ENCODE measurements at regions not wholly inside any gene's neighbourhood (a gene's known extent, or its start where the extent isn't known, plus 50 kb on each side); places are given as distances from the start of the nearest gene placed in this dataset.

DNA sequence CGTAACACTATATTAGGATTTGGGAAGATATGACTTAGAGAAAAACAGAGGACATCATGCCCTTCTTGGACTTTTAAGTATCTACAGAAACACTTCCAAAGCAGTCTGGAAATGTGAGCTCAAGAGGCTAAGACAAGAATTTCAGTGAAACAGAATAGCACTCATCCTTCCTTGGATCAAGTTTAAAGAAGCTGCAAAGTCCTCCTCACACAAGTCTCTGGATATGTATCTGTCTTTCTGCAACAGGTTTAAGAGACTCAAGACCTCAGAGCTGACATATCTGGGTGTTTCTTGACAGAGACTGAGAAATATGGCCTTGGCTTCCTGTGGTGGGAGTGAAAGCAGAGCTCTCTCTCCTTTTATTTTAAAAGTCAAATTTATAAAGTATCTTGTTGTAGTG lies 82.5 kb upstream of the GIMD1 start:
- no peak for ATAC-seq
- intact Hi-C loops (cut with DNase I): no loop called here
- DNase-seq: no peak
- H3K27me3 ChIP-seq: no peaks in the 10 kb centered on the region
- no peaks in the 10 kb centered on the region for H3K36me3 ChIP-seq (replicated peaks in 1 of 2; ENCODE audit: insufficient read depth in 1 of 2, low read depth in 2 of 2)
- WGBS, 2 donors: 83 to 86% methylated on average over 1 of the region's 1 CpG
- H3K4me1 ChIP-seq: no peaks in the 10 kb centered on the region
- TF ChIP-seq, protein P1, sequence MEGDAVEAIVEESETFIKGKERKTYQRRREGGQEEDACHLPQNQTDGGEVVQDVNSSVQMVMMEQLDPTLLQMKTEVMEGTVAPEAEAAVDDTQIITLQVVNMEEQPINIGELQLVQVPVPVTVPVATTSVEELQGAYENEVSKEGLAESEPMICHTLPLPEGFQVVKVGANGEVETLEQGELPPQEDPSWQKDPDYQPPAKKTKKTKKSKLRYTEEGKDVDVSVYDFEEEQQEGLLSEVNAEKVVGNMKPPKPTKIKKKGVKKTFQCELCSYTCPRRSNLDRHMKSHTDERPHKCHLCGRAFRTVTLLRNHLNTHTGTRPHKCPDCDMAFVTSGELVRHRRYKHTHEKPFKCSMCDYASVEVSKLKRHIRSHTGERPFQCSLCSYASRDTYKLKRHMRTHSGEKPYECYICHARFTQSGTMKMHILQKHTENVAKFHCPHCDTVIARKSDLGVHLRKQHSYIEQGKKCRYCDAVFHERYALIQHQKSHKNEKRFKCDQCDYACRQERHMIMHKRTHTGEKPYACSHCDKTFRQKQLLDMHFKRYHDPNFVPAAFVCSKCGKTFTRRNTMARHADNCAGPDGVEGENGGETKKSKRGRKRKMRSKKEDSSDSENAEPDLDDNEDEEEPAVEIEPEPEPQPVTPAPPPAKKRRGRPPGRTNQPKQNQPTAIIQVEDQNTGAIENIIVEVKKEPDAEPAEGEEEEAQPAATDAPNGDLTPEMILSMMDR (IDR thresholded peaks at IDR 0.05): no peak
- no peak for TF ChIP-seq POLR2A (IDR thresholded peaks at IDR 0.05)
- no peak overlapping the region for H3K27ac ChIP-seq
- H3K4me3 ChIP-seq: no peak overlapping the region
- no peaks in the 10 kb centered on the region for H3K9me3 ChIP-seq

DNA sequence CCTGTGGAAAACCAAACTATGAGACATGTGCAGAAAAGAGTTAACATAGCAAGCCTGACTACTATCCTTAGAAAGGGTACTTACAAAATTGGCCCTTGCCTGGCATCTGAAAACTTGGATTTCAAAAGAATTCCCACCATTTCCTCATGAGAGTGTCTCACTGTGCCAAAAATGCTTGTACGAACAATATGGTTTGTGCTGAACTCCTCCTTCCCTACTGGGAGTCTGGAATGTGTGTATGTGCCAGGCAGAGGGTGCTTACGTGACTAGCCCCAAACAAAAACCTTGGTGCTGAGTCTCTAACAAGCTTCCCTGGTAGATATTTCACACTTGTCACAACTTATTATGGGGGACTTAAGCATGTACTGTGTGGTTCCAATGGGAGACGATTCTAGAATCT lies 81.7 kb upstream of the GIMD1 start:
- Histone ChIP-seq H3K4me3 (no peak overlapping the region), H3K36me3 (replicated peaks in 1 of 2; ENCODE audit: insufficient read depth in 1 of 2, low read depth in 2 of 2) (no peaks in the 10 kb centered on the region), H3K27me3 (no peaks in the 10 kb centered on the region), H3K4me1 (no peaks in the 10 kb centered on the region), H3K9me3 (no peaks in the 10 kb centered on the region), H3K27ac (no peak overlapping the region)
- TF ChIP-seq, protein P1 (IDR thresholded peaks at IDR 0.05): no peak
- no peak for TF ChIP-seq POLR2A (IDR thresholded peaks at IDR 0.05)
- ATAC-seq: no peak
- no peak for DNase-seq
- intact Hi-C loops (cut with DNase I): no loop called here
- 64 to 71% methylated on average over 3 of the region's 3 CpGs for WGBS, 2 donors

DNA sequence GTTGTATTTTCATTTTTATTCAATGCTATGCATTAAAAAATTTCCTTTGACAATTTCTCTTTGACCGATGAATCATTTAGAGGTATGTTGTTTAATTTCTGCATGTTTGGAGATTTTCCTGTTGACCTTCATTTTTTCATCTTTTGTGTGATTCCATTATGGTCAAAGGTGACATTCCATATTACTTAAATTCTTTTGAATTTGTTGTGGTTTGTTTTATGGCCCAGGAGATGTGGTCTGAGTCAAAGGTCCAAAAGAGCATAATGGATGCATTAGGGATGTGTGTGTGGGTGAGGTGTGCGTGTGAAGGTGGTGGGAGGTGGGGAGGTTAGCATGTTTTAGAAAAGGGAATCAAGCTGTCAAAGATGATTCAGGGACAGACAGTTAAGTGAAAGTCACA lies 76.0 kb upstream of the GIMD1 start:
- H3K4me3 ChIP-seq: no peak overlapping the region
- WGBS, 2 donors: 77 to 91% methylated on average over 2 of the region's 2 CpGs
- H3K36me3 ChIP-seq (replicated peaks in 1 of 2; ENCODE audit: insufficient read depth in 1 of 2, low read depth in 2 of 2): no peaks in the 10 kb centered on the region
- DNase-seq: no peak
- no peak for ATAC-seq
- no peaks in the 10 kb centered on the region for H3K4me1 ChIP-seq
- no peak overlapping the region for H3K27ac ChIP-seq
- H3K9me3 ChIP-seq: no peaks in the 10 kb centered on the region
- H3K27me3 ChIP-seq: no peaks in the 10 kb centered on the region
- TF ChIP-seq, protein P1 (IDR thresholded peaks at IDR 0.05): no peak
- no peak for TF ChIP-seq POLR2A (IDR thresholded peaks at IDR 0.05)
- intact Hi-C loops (cut with DNase I): no loop called here

DNA sequence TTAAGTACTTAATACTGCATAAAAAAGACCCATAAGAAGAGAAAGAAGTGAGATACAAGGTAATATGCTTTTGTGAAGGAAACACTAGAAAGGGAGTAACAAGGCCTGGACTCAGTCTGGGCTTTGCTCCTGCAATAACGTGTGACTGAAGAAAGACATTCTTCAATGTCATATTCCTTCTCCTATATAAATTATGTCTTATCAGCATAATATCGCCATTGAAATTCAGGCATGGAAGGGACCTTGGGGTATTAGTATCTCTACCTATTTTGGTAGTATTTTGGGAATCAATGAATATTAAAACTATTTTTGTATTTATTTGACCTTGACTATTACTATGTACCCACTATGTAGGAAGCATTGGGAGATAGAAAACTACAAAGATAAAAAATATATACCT lies 62.2 kb upstream of the GIMD1 start:
- no peak for ATAC-seq
- no peaks in the 10 kb centered on the region for H3K4me1 ChIP-seq
- H3K9me3 ChIP-seq: no peaks in the 10 kb centered on the region
- H3K36me3 ChIP-seq (replicated peaks in 1 of 2; ENCODE audit: insufficient read depth in 1 of 2, low read depth in 2 of 2): no peaks in the 10 kb centered on the region
- no peak for DNase-seq
- no peak for TF ChIP-seq POLR2A (IDR thresholded peaks at IDR 0.05)
- TF ChIP-seq, protein P1 (IDR thresholded peaks at IDR 0.05): no peak
- 60 to 65% methylated on average over 2 of the region's 2 CpGs for WGBS, 2 donors
- H3K27ac ChIP-seq: no peak overlapping the region
- no peaks in the 10 kb centered on the region for H3K27me3 ChIP-seq
- intact Hi-C loops (cut with DNase I): no loop called here
- H3K4me3 ChIP-seq: no peak overlapping the region

DNA sequence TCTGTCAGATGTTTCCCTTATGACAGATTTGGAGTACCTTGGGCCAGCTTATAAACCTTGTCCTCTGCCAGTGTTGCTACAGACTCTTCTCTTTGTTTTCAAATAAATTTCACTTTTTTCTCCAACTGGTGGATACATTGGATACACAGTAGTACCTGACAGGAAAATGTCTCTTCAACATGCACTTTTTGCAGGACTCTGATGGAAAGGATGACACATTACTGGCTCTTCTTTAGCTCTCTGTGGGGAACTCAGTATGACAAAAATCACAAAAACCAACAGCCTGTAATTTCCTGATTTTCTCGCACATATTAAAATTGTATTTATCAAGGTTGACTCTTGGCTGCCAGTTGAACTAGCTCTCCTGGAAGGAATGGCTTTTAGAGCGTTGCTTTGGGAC lies 61.3 kb upstream of the GIMD1 start:
- ATAC-seq: no peak
- 69 to 76% methylated on average over 2 of the region's 2 CpGs for WGBS, 2 donors
- H3K4me3 ChIP-seq: no peak overlapping the region
- TF ChIP-seq, protein P1 (IDR thresholded peaks at IDR 0.05): no peak
- TF ChIP-seq POLR2A (IDR thresholded peaks at IDR 0.05): no peak
- H3K27ac ChIP-seq: no peak overlapping the region
- intact Hi-C loops (cut with DNase I): no loop called here
- H3K27me3 ChIP-seq: no peaks in the 10 kb centered on the region
- no peaks in the 10 kb centered on the region for H3K9me3 ChIP-seq
- H3K4me1 ChIP-seq: no peaks in the 10 kb centered on the region
- DNase-seq: no peak
- no peaks in the 10 kb centered on the region for H3K36me3 ChIP-seq (replicated peaks in 1 of 2; ENCODE audit: insufficient read depth in 1 of 2, low read depth in 2 of 2)
